C4-2B (cell line): ENCODE measurements at regions not wholly inside any gene's neighbourhood (a gene's known extent, or its start where the extent isn't known, plus 50 kb on each side); places are given as distances from the start of the nearest gene placed in this dataset.

Experiments
- H3K27ac ChIP-seq: fragments of 450-650 bp; 2 replicates; pipeline ENCODE4 v1.5.1; 2017
- ZFX ChIP-seq: fragments of 450-650 bp; IDR thresholded peaks from 2 replicates; pipeline ENCODE4 v1.6.1; 2017
- TF ChIP-seq, protein P1 (sequence below): fragments of 450-650 bp; conservative IDR thresholded peaks from 2 replicates; pipeline ENCODE4 v1.5.1; 2017; ENCODE audit warnings: mild to moderate bottlenecking

DNA sequence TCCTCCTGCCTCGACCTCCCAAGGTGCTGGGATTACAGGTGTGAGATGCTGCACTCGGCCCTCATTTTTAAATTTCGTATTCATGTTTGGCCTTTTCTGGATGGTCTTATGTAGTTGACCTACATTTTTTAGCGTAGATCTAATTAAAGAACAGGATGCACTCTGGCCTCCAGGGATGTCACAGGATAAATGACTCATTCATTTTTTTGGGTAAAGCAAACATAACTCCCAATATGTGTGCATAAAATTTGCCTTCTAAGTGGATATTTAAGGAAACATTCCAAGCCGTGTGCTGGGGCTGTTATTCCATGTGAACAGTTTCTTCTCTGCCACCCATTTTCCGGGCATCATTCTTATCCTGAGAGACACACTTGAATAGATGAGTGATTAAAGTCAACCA lies 501.6 kb downstream of the IRX1 start:
- H3K27ac ChIP-seq, result no peak overlapping the region
- TF ChIP-seq, protein P1, sequence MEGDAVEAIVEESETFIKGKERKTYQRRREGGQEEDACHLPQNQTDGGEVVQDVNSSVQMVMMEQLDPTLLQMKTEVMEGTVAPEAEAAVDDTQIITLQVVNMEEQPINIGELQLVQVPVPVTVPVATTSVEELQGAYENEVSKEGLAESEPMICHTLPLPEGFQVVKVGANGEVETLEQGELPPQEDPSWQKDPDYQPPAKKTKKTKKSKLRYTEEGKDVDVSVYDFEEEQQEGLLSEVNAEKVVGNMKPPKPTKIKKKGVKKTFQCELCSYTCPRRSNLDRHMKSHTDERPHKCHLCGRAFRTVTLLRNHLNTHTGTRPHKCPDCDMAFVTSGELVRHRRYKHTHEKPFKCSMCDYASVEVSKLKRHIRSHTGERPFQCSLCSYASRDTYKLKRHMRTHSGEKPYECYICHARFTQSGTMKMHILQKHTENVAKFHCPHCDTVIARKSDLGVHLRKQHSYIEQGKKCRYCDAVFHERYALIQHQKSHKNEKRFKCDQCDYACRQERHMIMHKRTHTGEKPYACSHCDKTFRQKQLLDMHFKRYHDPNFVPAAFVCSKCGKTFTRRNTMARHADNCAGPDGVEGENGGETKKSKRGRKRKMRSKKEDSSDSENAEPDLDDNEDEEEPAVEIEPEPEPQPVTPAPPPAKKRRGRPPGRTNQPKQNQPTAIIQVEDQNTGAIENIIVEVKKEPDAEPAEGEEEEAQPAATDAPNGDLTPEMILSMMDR, result no peak
- no peak for TF ChIP-seq ZFX

DNA sequence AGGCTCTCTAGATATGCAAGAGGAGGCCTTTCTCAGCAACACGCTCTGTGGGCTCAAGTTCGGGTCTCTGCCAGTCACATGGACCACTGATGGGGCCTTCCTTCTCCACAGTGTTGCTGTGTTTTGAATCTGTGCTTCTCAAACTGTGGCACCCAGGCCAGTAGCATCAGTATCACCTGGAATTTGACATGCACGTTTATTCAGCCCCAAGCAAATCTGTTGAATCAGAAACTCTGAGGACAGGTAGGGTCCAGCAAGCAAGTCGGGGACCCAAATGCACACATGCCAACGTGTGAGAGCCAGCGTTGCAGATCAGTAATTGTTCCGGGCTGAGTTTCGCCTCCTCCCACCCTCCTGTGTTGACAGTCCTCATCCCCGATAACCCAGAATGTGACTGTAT lies 502.6 kb downstream of the IRX1 start:
- no peak overlapping the region for H3K27ac ChIP-seq

DNA sequence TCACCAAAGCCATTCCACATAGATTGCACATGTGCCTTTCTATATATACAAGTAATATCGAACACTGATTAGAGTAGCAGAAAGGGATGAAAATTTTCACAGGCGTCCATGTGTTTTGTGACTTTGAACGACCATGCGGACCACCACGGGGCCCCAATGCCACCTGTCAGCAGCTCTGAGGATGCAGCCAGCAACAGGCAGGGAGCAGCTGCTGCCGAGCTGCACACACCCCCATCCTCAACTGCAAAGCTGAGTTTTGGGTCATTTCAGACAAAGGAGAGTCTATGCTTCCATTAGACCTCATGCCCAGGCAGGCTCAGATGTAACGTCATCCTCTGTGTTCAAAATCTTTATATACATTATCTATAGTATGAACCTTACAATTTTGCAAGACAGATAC lies 503.8 kb downstream of the IRX1 start:
- no peak overlapping the region for H3K27ac ChIP-seq
- TF ChIP-seq, protein P1, result no peak
- no peak for TF ChIP-seq ZFX

More for the DNA sequence above, 502.6 kb downstream of the IRX1 start:
- TF ChIP-seq ZFX, result no peak
- TF ChIP-seq, protein P1, result no peak

DNA sequence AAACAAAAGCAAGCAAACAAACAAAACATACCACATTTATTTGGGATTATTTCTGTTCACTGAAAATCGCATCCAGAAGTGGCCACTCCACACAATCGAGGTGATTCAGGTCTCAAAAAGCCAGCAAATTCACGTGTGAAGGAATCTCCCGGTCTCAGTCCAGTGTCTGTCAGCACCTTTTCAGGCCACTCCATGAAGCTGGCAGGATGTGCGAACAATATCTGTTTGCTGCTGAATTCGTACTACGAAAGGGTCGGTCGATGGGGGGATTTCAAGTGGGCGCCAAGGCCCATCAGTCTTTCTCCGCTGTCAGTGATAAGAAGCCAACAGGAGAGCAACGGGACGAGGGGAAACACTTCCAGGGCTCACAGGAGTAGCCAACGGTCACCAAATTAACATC lies 505.1 kb downstream of the IRX1 start:
- TF ChIP-seq ZFX, result no peak
- TF ChIP-seq, protein P1, result no peak
- no peak overlapping the region for H3K27ac ChIP-seq

DNA sequence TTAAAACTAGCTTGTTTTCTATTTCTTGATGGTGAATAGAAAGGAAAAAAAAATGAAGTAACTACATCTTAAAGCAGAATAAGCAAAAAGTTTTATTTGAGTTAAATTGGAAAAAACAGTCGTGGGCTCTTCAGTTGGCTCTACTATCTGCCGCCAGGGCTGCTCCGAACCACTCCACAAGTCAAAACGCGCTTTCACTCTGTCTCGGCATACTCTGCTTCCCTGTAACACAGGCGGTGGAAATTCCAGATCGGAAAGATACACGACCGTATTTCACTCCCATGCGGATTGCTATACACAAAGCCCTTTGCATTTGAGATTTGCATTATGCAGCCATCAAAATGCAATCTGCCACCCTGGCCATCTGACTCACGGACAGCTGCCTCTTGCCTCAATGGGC lies 505.6 kb downstream of the IRX1 start:
- H3K27ac ChIP-seq, result no peak overlapping the region
- TF ChIP-seq ZFX, result no peak
- TF ChIP-seq, protein P1, result no peak

DNA sequence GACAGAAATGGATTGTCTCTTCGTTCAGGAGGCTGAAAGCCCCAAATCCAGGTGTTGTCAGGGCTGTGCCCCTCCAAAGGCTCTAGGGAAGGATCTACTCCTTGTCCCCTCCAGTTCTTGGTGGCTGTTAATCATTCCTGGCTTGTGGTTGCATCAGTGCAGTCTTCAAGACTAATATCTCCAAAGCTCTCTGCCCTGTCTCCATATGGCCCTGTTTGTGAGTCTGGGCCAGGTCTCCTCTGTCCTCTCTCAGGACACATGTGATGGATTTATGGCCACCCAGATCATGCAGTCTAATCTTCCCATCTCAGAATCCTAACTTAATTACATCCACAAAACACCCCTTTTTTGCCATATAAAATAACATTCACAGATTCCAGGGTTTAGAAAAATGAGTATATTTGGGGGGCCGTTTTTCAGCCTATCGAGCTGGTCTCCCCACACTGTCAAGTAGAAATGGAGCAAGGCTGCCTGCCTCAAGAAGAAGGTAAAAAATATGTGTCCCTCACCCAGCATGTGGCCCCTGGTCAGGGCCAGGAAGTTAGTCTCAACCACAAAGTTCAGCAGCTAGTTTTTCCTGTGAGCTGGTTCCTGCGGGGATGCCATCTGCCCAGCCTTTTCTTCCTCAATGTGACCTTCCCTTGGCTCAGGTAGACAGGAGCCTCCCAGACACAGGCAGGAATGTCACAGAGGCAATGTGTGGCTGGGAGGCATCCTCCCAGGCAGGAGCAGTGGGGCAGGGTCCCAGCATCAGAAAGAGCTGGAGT lies 509.4 kb downstream of the IRX1 start:
- H3K27ac ChIP-seq, result no peak overlapping the region
- TF ChIP-seq, protein P1, result no peak
- TF ChIP-seq ZFX, result no peak

DNA sequence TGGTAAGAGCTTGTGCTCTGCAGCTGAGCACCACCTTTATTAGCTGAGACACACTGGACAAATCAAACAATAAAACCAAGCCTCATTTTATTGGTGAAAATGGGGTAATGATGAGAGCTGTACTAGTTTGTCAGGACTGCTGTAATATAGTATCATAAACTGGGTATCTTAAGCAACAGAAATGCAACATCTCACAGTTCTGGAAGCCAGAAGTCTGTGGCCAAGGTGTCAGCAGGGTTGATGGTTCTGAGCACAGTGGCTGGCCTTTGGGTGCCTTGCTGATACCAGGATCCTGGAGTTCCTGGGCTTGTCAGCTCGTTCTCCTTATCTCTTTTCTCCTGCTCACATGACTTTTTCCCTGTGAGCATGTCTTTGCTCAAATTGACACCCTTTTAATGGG lies 513.1 kb downstream of the IRX1 start:
- no peak overlapping the region for H3K27ac ChIP-seq
- TF ChIP-seq ZFX, result no peak
- TF ChIP-seq, protein P1, result no peak
